RWPE1 (cell line): ENCODE measurements at regions not wholly inside any gene's neighbourhood (a gene's known extent, or its start where the extent isn't known, plus 50 kb on each side); places are given as distances from the start of the nearest gene placed in this dataset.

Experiments used
- CTCF ChIA-PET: fragments of 350-600 bp; sonication (Branson Sonifier 250); formaldehyde crosslinking; extraction: SDS; loops from one replicate; lab custom pipeline; 2021; lab: Yijun Ruan, JAX
- POLR2A ChIA-PET: fragments of 400-600 bp; formaldehyde crosslinking; extraction: SDS; loops from one replicate; lab custom pipeline; 2020; ENCODE audit warnings: antibody characterized with exemption; ENCODE audit not compliant: low non-redundant PET; lab: Yijun Ruan, JAX
- DNase-seq: peaks from one replicate; pipeline ENCODE4 v3.0.0; 2012; ENCODE audit warnings: low spot score
- H3K27ac ChIP-seq: fragments of 450-650 bp; 2 replicates; pipeline ENCODE4 v1.5.1; 2017
- CTCF ChIP-seq: fragments of 450-650 bp; conservative IDR thresholded peaks from 2 replicates; pipeline ENCODE4 v1.5.1; 2017; ENCODE audit warnings: low read depth, mild to moderate bottlenecking

GRCh38 chr18:46296656-46297055, 192.5 kb downstream of the HAUS1 start:
- TF ChIP-seq CTCF: no peak
- no peak overlapping the region for H3K27ac ChIP-seq
- ChIA-PET CTCF (no interaction called here), POLR2A (no interaction called here)
- no peak for DNase-seq

GRCh38 chr18:46297124-46297523, 192.9 kb downstream of the HAUS1 start:
- ChIA-PET POLR2A (no interaction called here), CTCF (no interaction called here)
- H3K27ac ChIP-seq: no peak overlapping the region
- DNase-seq: no peak
- TF ChIP-seq CTCF: no peak

GRCh38 chr18:46297621-46298020, 193.4 kb downstream of the HAUS1 start:
- H3K27ac ChIP-seq: no peak overlapping the region
- DNase-seq: no peak
- ChIA-PET POLR2A (no interaction called here), CTCF (no interaction called here)
- no peak for TF ChIP-seq CTCF

GRCh38 chr18:46298511-46298910, 194.3 kb downstream of the HAUS1 start:
- ChIA-PET CTCF (no interaction called here), POLR2A (no interaction called here)
- no peak for DNase-seq
- no peak overlapping the region for H3K27ac ChIP-seq
- TF ChIP-seq CTCF: no peak

- no peak for DNase-seq
- CTCF ChIA-PET: no interaction called here
- POLR2A ChIA-PET: no interaction called here
Measured at GRCh38 chr18:46299465-46300008, 195.4 kb downstream of the HAUS1 start.

GRCh38 chr18:46301081-46301480, 196.9 kb downstream of the HAUS1 start:
- DNase-seq: no peak
- POLR2A ChIA-PET: no interaction called here
- H3K27ac ChIP-seq: no peak overlapping the region
- CTCF ChIA-PET: no interaction called here
- TF ChIP-seq CTCF: no peak

More at GRCh38 chr18:46299465-46300008, 195.4 kb downstream of the HAUS1 start:
- no peak for TF ChIP-seq CTCF
- no peak overlapping the region for H3K27ac ChIP-seq
